ENCODE measurements at regions not wholly inside any gene's neighbourhood (a gene's known extent, or its start where the extent isn't known, plus 50 kb on each side); places are given as distances from the start of the nearest gene placed in this dataset.

GRCh38 chr9:4416467-4416866, 73.8 kb upstream of the SLC1A1 start:
- TF ChIP-seq, protein P1, sequence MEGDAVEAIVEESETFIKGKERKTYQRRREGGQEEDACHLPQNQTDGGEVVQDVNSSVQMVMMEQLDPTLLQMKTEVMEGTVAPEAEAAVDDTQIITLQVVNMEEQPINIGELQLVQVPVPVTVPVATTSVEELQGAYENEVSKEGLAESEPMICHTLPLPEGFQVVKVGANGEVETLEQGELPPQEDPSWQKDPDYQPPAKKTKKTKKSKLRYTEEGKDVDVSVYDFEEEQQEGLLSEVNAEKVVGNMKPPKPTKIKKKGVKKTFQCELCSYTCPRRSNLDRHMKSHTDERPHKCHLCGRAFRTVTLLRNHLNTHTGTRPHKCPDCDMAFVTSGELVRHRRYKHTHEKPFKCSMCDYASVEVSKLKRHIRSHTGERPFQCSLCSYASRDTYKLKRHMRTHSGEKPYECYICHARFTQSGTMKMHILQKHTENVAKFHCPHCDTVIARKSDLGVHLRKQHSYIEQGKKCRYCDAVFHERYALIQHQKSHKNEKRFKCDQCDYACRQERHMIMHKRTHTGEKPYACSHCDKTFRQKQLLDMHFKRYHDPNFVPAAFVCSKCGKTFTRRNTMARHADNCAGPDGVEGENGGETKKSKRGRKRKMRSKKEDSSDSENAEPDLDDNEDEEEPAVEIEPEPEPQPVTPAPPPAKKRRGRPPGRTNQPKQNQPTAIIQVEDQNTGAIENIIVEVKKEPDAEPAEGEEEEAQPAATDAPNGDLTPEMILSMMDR (IDR thresholded peaks at IDR 0.05), result no peak
- Histone ChIP-seq H3K4me3 (no peak overlapping the region), H3K4me1 (ENCODE audit: low read depth) (no peaks in the 10 kb centered on the region), H3K36me3 (ENCODE audit: low read depth) (no peaks in the 10 kb centered on the region), H3K9me3 (no peaks in the 10 kb centered on the region)
- DNase-seq, result no peak
- ATAC-seq, result no peak
- intact Hi-C loops (cut with DNase I, micrococcal nuclease), result no loop called here

DNA sequence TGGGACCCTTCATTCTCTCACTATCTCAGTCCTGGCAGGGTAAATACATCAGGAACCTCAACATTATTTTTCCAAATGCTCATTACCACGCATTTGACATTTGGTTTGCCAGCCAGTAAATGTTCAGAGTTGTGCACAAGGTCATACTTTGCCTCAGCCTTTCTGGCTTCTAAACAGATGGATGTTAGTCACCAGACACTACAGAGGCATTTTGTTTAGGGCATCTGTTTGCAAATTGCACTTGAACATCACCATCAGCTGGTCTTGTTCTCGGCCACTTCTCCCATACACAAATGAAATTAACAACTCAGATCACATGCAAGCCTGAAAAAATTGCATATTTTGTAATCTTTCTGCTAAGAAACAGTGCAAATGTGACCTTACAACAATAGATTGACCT, 75.0 kb upstream of the SLC1A1 start:
- DNase-seq (no peak), ATAC-seq (no peak)
- H3K4me3 ChIP-seq, result no peak overlapping the region
- H3K36me3 ChIP-seq (ENCODE audit: low read depth), result no peaks in the 10 kb centered on the region
- no peaks in the 10 kb centered on the region for H3K4me1 ChIP-seq (ENCODE audit: low read depth)
- intact Hi-C loops (cut with DNase I, micrococcal nuclease), result no loop called here
- H3K9me3 ChIP-seq, result no peaks in the 10 kb centered on the region
- TF ChIP-seq, protein P1 (IDR thresholded peaks at IDR 0.05), result no peak

DNA sequence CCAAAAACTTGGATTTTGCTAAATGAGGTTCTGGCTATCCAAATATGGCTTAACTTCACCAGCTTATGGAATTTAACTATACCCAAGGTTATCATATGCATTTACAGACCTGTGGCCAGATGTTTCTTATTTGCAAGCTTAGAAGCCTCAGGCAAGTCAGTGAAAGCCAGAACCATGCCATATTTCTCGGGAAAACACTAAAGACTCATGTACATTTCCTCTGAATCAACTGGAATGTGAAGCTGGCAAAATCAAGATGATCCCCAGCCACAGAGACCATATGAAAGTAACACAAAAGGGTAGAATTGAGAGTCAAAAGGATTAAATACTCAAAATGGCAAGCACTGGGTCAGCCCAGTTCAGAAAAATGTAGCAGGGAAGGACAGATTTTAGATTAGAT, 76.4 kb upstream of the SLC1A1 start:
- Histone ChIP-seq H3K4me3 (no peak overlapping the region), H3K9me3 (no peaks in the 10 kb centered on the region), H3K4me1 (ENCODE audit: low read depth) (no peaks in the 10 kb centered on the region), H3K36me3 (ENCODE audit: low read depth) (no peaks in the 10 kb centered on the region)
- TF ChIP-seq, protein P1 (IDR thresholded peaks at IDR 0.05), result no peak
- ATAC-seq, result no peak
- DNase-seq, result no peak
- intact Hi-C loops (cut with DNase I, micrococcal nuclease), result no loop called here

- ATAC-seq (no peak), DNase-seq (no peak)
- H3K4me1 ChIP-seq (ENCODE audit: low read depth), result no peaks in the 10 kb centered on the region
- intact Hi-C loops (cut with DNase I, micrococcal nuclease), result no loop called here
- H3K9me3 ChIP-seq, result peaks cover 4% of the 10 kb centered on the region
- TF ChIP-seq, protein P1 (IDR thresholded peaks at IDR 0.05), result no peak
- no peaks in the 10 kb centered on the region for H3K36me3 ChIP-seq (ENCODE audit: low read depth)
- H3K4me3 ChIP-seq, result no peak overlapping the region
Observed at GRCh38 chr9:4404156-4404555, 86.1 kb upstream of the SLC1A1 start.

- no peak overlapping the region for H3K4me3 ChIP-seq
- H3K36me3 ChIP-seq (ENCODE audit: low read depth), result no peaks in the 10 kb centered on the region
- DNase-seq (no peak), ATAC-seq (no peak)
- TF ChIP-seq, protein P1 (IDR thresholded peaks at IDR 0.05), result no peak
- H3K9me3 ChIP-seq, result peaks cover 4% of the 10 kb centered on the region
- H3K4me1 ChIP-seq (ENCODE audit: low read depth), result no peaks in the 10 kb centered on the region
- intact Hi-C loops (cut with DNase I, micrococcal nuclease), result no loop called here
Observed at GRCh38 chr9:4402501-4402900, 87.8 kb upstream of the SLC1A1 start.

DNA sequence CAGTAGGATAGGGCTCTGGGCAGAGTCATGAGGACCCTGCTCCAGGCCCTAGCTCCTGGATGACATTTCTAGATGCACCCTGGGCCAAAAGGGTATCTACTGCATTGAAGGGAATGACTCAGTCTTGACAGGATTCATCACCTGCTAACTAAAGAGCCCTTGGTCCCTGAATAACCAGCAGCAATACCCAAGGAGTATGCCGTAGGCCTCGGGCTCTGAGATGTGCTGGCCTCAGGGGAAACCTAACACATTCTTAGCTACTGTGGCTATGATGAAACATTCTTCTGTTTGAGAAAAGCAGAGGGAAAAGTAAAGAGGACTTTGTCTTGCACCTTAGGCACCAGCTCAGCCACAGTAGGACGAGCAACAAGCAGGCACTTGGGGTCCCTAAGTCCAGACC, 89.5 kb upstream of the SLC1A1 start:
- no peak for DNase-seq
- Histone ChIP-seq H3K4me3 (no peak overlapping the region), H3K36me3 (ENCODE audit: low read depth) (no peaks in the 10 kb centered on the region), H3K4me1 (ENCODE audit: low read depth) (no peaks in the 10 kb centered on the region), H3K9me3 (peaks cover 4% of the 10 kb centered on the region)
- no peak for ATAC-seq
- intact Hi-C loops (cut with DNase I, micrococcal nuclease), result no loop called here
- TF ChIP-seq, protein P1 (IDR thresholded peaks at IDR 0.05), result no peak
